OCI-LY3 (cell line): ENCODE measurements at regions not wholly inside any gene's neighbourhood (a gene's known extent, or its start where the extent isn't known, plus 50 kb on each side); places are given as distances from the start of the nearest gene placed in this dataset.

Source experiments
- EZH2phosphoT487 ChIP-seq: fragments of 200-600 bp; shearing (Covaris generic); IDR thresholded peaks from 2 replicates; pipeline ENCODE4 v1.6.1; 2018; ENCODE audit warnings: antibody characterized with exemption, mixed run types, low read depth
- TF ChIP-seq, protein P1 (sequence below): fragments of 200-600, 300-600 bp; sonication (generic); IDR thresholded peaks from 2 replicates; pipeline ENCODE4 v1.5.1; 2014; ENCODE audit warnings: antibody characterized with exemption, low read length, low read depth

DNA sequence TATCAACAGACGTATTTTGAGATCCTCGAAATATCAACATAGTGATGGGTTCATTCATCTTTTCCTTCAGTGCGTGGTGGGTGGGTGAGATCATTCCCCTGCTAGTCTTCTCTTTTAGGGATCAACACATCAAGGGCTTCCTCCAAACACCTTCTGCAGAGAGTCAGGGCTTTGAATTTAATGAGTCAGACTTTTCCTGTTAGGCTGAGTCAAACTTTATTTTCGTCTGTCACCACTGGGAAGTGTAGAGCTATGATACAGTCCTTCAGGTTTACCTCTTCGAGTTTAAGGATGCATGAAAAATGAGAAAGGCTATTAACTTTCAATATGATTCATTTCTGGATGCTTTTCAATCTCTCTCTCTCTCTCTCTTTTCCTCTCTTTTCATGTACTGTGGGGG is 189.1 kb downstream of the BMP2 start:
- TF ChIP-seq, protein P1, sequence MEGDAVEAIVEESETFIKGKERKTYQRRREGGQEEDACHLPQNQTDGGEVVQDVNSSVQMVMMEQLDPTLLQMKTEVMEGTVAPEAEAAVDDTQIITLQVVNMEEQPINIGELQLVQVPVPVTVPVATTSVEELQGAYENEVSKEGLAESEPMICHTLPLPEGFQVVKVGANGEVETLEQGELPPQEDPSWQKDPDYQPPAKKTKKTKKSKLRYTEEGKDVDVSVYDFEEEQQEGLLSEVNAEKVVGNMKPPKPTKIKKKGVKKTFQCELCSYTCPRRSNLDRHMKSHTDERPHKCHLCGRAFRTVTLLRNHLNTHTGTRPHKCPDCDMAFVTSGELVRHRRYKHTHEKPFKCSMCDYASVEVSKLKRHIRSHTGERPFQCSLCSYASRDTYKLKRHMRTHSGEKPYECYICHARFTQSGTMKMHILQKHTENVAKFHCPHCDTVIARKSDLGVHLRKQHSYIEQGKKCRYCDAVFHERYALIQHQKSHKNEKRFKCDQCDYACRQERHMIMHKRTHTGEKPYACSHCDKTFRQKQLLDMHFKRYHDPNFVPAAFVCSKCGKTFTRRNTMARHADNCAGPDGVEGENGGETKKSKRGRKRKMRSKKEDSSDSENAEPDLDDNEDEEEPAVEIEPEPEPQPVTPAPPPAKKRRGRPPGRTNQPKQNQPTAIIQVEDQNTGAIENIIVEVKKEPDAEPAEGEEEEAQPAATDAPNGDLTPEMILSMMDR: no peak
- no peak for TF ChIP-seq EZH2phosphoT487
